ENCODE measurements at regions not wholly inside any gene's neighbourhood (a gene's known extent, or its start where the extent isn't known, plus 50 kb on each side); places are given as distances from the start of the nearest gene placed in this dataset.
A peak's percentile ranks its signal among the peaks of the same experiment; 100 is the strongest.
"Not testable (repeated sequence)": the region's sequence is repeated elsewhere in the genome, so short reads cannot be mapped to it uniquely, and the experiment has no call there.

GRCh38 chr18:65671621-65672415, 79.0 kb upstream of the CDH7 start:
- DNase-seq (ENCODE audit: low spot score), result no peak

- not testable (repeated sequence) for DNase-seq (ENCODE audit: low spot score)
These were observed 80.7 kb upstream of the CDH7 start for GRCh38 chr18:65670145-65670544.

- DNase-seq (ENCODE audit: low spot score), result no peak
These were observed 89.4 kb upstream of the CDH7 start for GRCh38 chr18:65661391-65661790.

GRCh38 chr18:65659912-65660311, 90.9 kb upstream of the CDH7 start:
- no peak for DNase-seq (ENCODE audit: low spot score)

- DNase-seq (ENCODE audit: low spot score), result no peak
These were observed 91.5 kb upstream of the CDH7 start for GRCh38 chr18:65659312-65659711.

- no peak for DNase-seq (ENCODE audit: low spot score)
These were observed 99.6 kb upstream of the CDH7 start for GRCh38 chr18:65651192-65651591.

- no peak for DNase-seq (ENCODE audit: low spot score)
These were observed 118.6 kb upstream of the CDH7 start for GRCh38 chr18:65632236-65632635.

- no peak for DNase-seq (ENCODE audit: low spot score)
These were observed 119.0 kb upstream of the CDH7 start for GRCh38 chr18:65631766-65632165.

- no peak for DNase-seq (ENCODE audit: low spot score)
These were observed 122.4 kb upstream of the CDH7 start for GRCh38 chr18:65628390-65628789.

GRCh38 chr18:65623676-65624075, 127.1 kb upstream of the CDH7 start:
- no peak for DNase-seq (ENCODE audit: low spot score)

GRCh38 chr18:65622436-65622835, 128.4 kb upstream of the CDH7 start:
- DNase-seq (ENCODE audit: low spot score), result no peak

- no peak for DNase-seq (ENCODE audit: low spot score)
These were observed 130.6 kb upstream of the CDH7 start for GRCh38 chr18:65620076-65620696.

- DNase-seq (ENCODE audit: low spot score), result no peak
These were observed 139.9 kb upstream of the CDH7 start for GRCh38 chr18:65610939-65611338.

GRCh38 chr18:65608471-65608870, 142.3 kb upstream of the CDH7 start:
- no peak for DNase-seq (ENCODE audit: low spot score)

- DNase-seq (ENCODE audit: low spot score), result no peak
These were observed 143.7 kb upstream of the CDH7 start for GRCh38 chr18:65607161-65607560.

GRCh38 chr18:65606551-65607130, 144.2 kb upstream of the CDH7 start:
- no peak for DNase-seq (ENCODE audit: low spot score)

GRCh38 chr18:65605352-65605751, 145.5 kb upstream of the CDH7 start:
- not testable (repeated sequence) for DNase-seq (ENCODE audit: low spot score)

- DNase-seq (ENCODE audit: low spot score), result no peak
These were observed 149.0 kb upstream of the CDH7 start for GRCh38 chr18:65601775-65602174.

GRCh38 chr18:65592435-65592834, 158.4 kb upstream of the CDH7 start:
- DNase-seq (ENCODE audit: low spot score), result no peak

- no peak for DNase-seq (ENCODE audit: low spot score)
These were observed 163.3 kb upstream of the CDH7 start for GRCh38 chr18:65587491-65587890.

GRCh38 chr18:65582094-65582493, 168.7 kb upstream of the CDH7 start:
- DNase-seq (ENCODE audit: low spot score), result not testable (repeated sequence)

GRCh38 chr18:65568866-65569265, 181.9 kb upstream of the CDH7 start:
- no peak for DNase-seq (ENCODE audit: low spot score)

GRCh38 chr18:65567372-65567771, 183.4 kb upstream of the CDH7 start:
- peak; percentile 48 for DNase-seq (ENCODE audit: low spot score)

All from pons (tissue), 1 donor.